Astrocyte of the cerebellum (primary cell): ENCODE measurements at regions not wholly inside any gene's neighbourhood (a gene's known extent, or its start where the extent isn't known, plus 50 kb on each side); places are given as distances from the start of the nearest gene placed in this dataset.

Source experiments
- DNase-seq: peaks from one replicate; pipeline ENCODE4 v3.0.0-alpha.2; 2011; ENCODE audit warnings: low read depth
- H3K4me3 ChIP-seq: 2 replicates; pipeline ENCODE4 v1.5.1; 2011; ENCODE audit warnings: mild to moderate bottlenecking, low read depth, low read length, moderate library complexity
- in situ Hi-C: cut with HindIII; loops from 2 replicates; pipeline ENCODE4 v1.10.0; 2017; ENCODE audit warnings: low sequenced_read_pairs
- TF ChIP-seq, protein P1 (sequence below): IDR thresholded peaks from 2 replicates; pipeline ENCODE4 v1.5.1; 2012; ENCODE audit warnings: low read length, low read depth, moderate library complexity, mild to moderate bottlenecking; ENCODE audit errors: missing control alignments

DNA sequence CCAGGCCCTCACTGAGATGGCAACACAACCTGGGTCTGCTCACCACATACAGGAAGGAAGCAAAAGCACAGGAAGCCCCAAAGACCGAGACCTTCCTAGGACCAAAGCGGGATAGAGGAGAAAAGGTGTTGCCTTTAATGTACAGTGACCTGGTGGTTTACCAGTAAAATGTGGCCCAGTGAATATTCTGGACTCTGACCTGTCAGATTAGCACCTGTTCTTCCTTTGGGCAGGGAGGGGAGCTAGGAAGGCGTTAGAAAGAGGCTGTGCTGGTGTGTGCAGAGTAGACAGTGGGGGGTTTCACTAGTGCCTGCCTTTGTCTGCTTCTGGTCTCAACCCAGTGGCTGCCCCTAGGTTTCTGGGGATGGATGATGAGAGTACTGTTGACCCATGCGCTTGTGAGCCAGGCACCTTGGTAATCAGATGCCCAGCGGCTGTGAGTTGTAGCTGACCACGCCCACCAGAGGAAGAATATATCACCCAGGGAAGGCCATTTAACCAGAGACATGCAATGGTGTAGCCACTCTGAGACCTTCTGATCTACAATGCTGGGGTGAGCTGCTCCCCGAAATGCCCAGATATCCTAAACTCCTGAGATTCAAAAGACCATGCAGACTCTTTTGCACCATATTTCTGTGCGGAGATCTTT lies 90.1 kb upstream of the NEO1 start:
- no peak for DNase-seq
- TF ChIP-seq, protein P1, sequence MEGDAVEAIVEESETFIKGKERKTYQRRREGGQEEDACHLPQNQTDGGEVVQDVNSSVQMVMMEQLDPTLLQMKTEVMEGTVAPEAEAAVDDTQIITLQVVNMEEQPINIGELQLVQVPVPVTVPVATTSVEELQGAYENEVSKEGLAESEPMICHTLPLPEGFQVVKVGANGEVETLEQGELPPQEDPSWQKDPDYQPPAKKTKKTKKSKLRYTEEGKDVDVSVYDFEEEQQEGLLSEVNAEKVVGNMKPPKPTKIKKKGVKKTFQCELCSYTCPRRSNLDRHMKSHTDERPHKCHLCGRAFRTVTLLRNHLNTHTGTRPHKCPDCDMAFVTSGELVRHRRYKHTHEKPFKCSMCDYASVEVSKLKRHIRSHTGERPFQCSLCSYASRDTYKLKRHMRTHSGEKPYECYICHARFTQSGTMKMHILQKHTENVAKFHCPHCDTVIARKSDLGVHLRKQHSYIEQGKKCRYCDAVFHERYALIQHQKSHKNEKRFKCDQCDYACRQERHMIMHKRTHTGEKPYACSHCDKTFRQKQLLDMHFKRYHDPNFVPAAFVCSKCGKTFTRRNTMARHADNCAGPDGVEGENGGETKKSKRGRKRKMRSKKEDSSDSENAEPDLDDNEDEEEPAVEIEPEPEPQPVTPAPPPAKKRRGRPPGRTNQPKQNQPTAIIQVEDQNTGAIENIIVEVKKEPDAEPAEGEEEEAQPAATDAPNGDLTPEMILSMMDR = no peak
- in situ Hi-C loops = no loop called here
- H3K4me3 ChIP-seq = no peak overlapping the region

DNA sequence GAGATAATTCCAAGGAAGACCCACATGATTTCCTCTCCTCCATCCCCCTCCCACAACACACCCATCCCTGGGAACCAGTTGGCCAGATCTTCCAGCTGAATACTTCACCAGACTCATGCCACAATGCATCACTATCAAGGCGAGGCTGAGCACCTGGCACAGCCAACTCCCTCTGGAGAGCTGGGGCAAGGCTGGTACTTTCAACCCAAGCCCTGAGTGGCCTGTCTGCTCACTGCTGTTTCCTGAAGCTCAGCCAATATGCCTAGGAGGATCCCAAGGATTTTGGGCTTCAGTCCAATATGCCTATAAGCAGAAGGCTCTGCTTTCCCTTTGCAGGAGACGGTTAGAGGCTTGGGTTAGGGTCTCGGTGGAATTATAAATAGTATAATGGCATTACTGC lies 90.9 kb upstream of the NEO1 start:
- in situ Hi-C loops = no loop called here
- TF ChIP-seq, protein P1 = no peak

DNA sequence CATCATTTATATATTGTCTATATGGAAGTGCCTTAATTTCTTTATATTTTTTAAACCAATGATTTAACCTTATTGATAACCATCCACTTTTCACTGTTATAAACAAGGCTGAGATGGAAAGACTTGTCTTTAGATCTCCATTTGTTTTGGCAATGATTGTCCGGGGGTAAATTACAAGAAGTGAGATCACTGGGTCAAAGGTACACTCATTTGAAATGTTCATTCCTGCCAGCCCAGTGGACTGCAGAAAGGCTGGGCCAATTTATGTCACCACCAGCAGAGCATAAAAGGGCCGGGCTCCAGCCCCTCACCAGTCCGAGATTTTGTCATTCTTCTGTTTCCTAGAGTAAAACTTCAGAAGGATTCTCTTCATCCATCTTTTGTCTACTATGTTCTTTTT lies 93.6 kb upstream of the NEO1 start:
- TF ChIP-seq, protein P1 = no peak
- H3K4me3 ChIP-seq = no peak overlapping the region
- DNase-seq = no peak
- in situ Hi-C loops = no loop called here

More for the DNA sequence above, 90.9 kb upstream of the NEO1 start:
- no peak for DNase-seq
- no peak overlapping the region for H3K4me3 ChIP-seq

DNA sequence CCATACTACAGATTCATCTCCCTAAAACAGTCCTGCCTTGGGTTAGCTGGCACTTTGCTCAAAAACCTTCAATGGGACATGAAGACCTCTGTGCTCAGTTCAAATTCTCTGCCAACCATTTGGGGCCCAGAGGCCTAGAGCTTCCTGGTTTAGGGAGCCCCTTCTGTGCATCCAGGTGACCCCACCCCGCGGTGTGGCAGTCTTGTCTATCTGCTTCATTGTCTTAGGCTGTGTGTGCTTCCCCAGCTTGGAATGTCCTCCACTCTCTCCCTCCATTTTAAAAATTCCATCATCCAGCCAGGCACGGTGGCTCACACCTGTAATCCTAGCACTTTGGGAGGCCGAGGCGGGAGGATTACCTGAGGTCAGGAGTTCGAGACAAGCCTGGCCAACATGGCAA lies 99.0 kb upstream of the NEO1 start:
- in situ Hi-C loops = no loop called here
- H3K4me3 ChIP-seq = no peak overlapping the region
- TF ChIP-seq, protein P1 = no peak

DNA sequence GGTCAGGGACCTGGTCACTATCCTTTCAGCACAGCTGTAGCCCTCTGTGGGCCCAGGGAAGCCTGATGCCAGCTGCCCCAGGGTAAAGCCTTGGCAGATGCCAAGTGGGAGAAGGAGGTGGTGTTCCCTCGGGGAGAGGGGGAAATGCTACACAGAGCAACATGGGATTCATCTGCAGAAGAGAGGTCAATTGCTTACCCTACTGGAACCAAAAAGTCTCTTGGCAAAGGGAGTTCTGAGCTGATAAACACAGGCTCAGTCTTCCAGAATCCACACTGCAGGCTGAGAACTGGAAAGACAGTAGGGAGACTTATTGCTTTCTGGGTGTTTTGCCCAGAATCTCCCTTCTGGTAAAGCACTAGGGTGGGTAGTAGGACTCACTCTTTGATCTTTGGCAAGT lies 100.1 kb upstream of the NEO1 start:
- TF ChIP-seq, protein P1 = no peak
- in situ Hi-C loops = no loop called here
- no peak for DNase-seq
- no peak overlapping the region for H3K4me3 ChIP-seq

More for the DNA sequence above, 99.0 kb upstream of the NEO1 start:
- DNase-seq = no peak

DNA sequence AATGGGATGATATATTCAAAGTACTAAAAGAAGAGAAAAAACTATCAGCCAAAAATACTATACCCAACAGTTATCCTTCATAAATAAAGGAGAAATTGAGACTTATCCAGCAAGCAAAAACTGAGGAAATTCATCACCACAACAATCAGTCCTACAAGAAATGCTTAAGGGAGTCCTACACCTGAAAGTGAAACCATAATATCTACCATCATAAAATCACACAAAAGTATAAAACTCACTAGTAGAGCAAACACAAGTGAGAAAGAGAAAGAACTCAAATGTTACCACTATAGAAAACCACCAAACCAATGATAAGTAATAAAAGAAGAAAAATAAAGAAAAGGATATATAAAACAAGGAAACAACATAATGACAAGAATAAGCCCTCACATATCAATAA lies 103.6 kb upstream of the NEO1 start:
- H3K4me3 ChIP-seq = no peak overlapping the region
- no peak for DNase-seq
- TF ChIP-seq, protein P1 = no peak
- in situ Hi-C loops = no loop called here
